Neural cell (in vitro differentiated cells): ENCODE measurements at regions not wholly inside any gene's neighbourhood (a gene's known extent, or its start where the extent isn't known, plus 50 kb on each side); places are given as distances from the start of the nearest gene placed in this dataset.

ENCODE experiments used
- H2AFZ ChIP-seq: fragments of 200-600, 300-800 bp; sonication (generic), shearing (Covaris generic); 2 replicates; pipeline ENCODE4 v1.6.0; 2014; ENCODE audit warnings: low read depth, mild to moderate bottlenecking, antibody characterized with exemption, low read length, moderate library complexity
- H3F3A ChIP-seq: fragments of 200-600 bp; shearing (Covaris generic); 2 replicates; pipeline ENCODE4 v1.6.1; 2016; ENCODE audit warnings: mild to moderate bottlenecking, moderate library complexity, mixed read lengths, antibody characterized with exemption, low read length; ENCODE audit not compliant: insufficient read depth, poor library complexity, severe bottlenecking
- H3K27ac ChIP-seq: fragments of 200-600, 300-800 bp; sonication (generic), shearing (Covaris generic); 2 replicates; pipeline ENCODE4 v1.5.1; 2014; ENCODE audit warnings: mild to moderate bottlenecking, low read length, moderate library complexity
- H3K27me3 ChIP-seq: fragments of 300-800, 200-600 bp; sonication (generic), shearing (Covaris generic); 2 replicates; pipeline ENCODE4 v1.6.0; 2014; ENCODE audit warnings: mild to moderate bottlenecking, low read depth, low read length, moderate library complexity; ENCODE audit not compliant: insufficient read depth
- H3K36me3 ChIP-seq: fragments of 300-800, 200-600 bp; sonication (generic), shearing (Covaris generic); 2 replicates; pipeline ENCODE4 v1.5.1; 2014; ENCODE audit warnings: mild to moderate bottlenecking, antibody characterized with exemption, low read length, moderate library complexity; ENCODE audit not compliant: insufficient read depth
- H3K4me2 ChIP-seq: fragments of 300-800, 200-600 bp; sonication (generic), shearing (Covaris generic); 2 replicates; pipeline ENCODE4 v1.6.0; 2014; ENCODE audit warnings: mild to moderate bottlenecking, low read length
- H3K4me3 ChIP-seq: fragments of 300-800, 200-600 bp; sonication (generic), shearing (Covaris generic); 2 replicates; pipeline ENCODE4 v1.5.1; 2014; ENCODE audit warnings: mild to moderate bottlenecking, low read length, moderate library complexity
- H3K79me2 ChIP-seq: fragments of 200-600 bp; shearing (Covaris generic); replicated peaks from 2 replicates; pipeline ENCODE4 v1.6.0; 2014; ENCODE audit warnings: mild to moderate bottlenecking, low read length, moderate library complexity; ENCODE audit not compliant: insufficient read depth
- H3K9ac ChIP-seq: fragments of 300-800, 200-600 bp; sonication (generic), shearing (Covaris generic); 2 replicates; pipeline ENCODE4 v1.6.1; 2016; ENCODE audit warnings: mild to moderate bottlenecking, low read length, mixed read lengths
- H3K9me2 ChIP-seq: fragments of 200-600 bp; shearing (Covaris generic); 2 replicates; pipeline ENCODE4 v1.6.1; 2016; ENCODE audit warnings: mild to moderate bottlenecking, low read length, mixed read lengths; ENCODE audit not compliant: insufficient read depth
- H3K9me3 ChIP-seq: fragments of 200-600, 300-800 bp; sonication (generic), shearing (Covaris generic); 2 replicates; pipeline ENCODE4 v1.6.1; 2016; ENCODE audit warnings: mild to moderate bottlenecking, mixed run types, low read length, moderate library complexity, mixed read lengths
- H4K20me1 ChIP-seq: fragments of 200-600 bp; shearing (Covaris generic); 2 replicates; pipeline ENCODE4 v1.6.1; 2016; ENCODE audit warnings: mild to moderate bottlenecking, mixed run types; ENCODE audit not compliant: insufficient read depth
- EP300 ChIP-seq: fragments of 450-650 bp; conservative IDR thresholded peaks from 2 replicates; pipeline ENCODE4 v1.6.1; 2014; ENCODE audit warnings: antibody characterized with exemption, mild to moderate bottlenecking, moderate library complexity; ENCODE audit not compliant: poor library complexity, severe bottlenecking
- EZH2 ChIP-seq: fragments of 200-600, 300-800 bp; shearing (Covaris generic), sonication (generic); IDR thresholded peaks from 2 replicates; pipeline ENCODE4 v1.6.1; 2014; ENCODE audit warnings: antibody characterized with exemption, low read length, borderline replicate concordance, mild to moderate bottlenecking; ENCODE audit not compliant: insufficient read depth, poor library complexity, severe bottlenecking
- MXI1 ChIP-seq: fragments of 450-650 bp; conservative IDR thresholded peaks from 2 replicates; pipeline ENCODE4 v1.6.1; 2014; ENCODE audit warnings: antibody characterized with exemption, mild to moderate bottlenecking; ENCODE audit not compliant: poor library complexity, severe bottlenecking
- POLR2AphosphoS5 ChIP-seq: IDR thresholded peaks from 2 replicates; pipeline ENCODE4 v1.6.1; 2012
- RAD21 ChIP-seq: fragments of 450-650 bp; conservative IDR thresholded peaks from 2 replicates; pipeline ENCODE4 v1.6.1; 2014; ENCODE audit warnings: antibody characterized with exemption, mild to moderate bottlenecking, moderate library complexity
- SMC3 ChIP-seq: fragments of 450-650 bp; conservative IDR thresholded peaks from 2 replicates; pipeline ENCODE4 v1.6.1; 2014; ENCODE audit warnings: antibody characterized with exemption, mild to moderate bottlenecking, moderate library complexity; ENCODE audit not compliant: poor library complexity
- TAF1 ChIP-seq: IDR thresholded peaks from 2 replicates; pipeline ENCODE4 v1.6.1; 2012; ENCODE audit warnings: low read depth
- TF ChIP-seq, protein P1 (sequence below): fragments of 450-650 bp; IDR thresholded peaks from 2 replicates; pipeline ENCODE4 v1.5.1; 2014; ENCODE audit warnings: antibody characterized with exemption, mild to moderate bottlenecking, moderate library complexity; ENCODE audit not compliant: poor library complexity, severe bottlenecking
- TF ChIP-seq, protein P2 (sequence below): IDR thresholded peaks from 2 replicates; pipeline ENCODE4 v1.6.1; 2012; ENCODE audit warnings: borderline replicate concordance

DNA sequence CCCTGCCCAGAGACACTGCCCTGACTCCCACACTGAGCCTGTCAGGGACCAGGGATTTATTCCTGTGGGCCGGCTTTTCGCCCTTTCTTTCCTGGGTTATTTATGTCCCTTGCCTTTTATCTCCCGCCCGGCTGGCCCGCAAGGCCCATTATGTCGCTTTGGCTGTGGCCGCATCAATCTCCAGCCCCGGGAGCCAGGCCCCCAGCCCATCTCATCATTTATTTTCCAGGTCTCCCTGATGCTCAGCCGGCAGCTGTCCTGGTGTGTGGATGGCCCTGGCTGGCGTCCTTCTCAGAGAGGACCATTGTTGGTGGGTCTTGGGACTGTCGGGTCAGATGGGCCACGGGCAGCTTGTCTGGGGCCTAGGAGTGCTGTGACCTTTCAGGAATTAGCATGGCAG lies 82.3 kb downstream of the FAM241B start:
- Histone ChIP-seq H3K9me2 (no peaks in the 10 kb centered on the region), H3K4me3 (no peak overlapping the region), H3K27me3 (no peaks in the 10 kb centered on the region), H3K79me2 (no peaks in the 10 kb centered on the region), H3F3A (no peaks in the 10 kb centered on the region), H3K36me3 (no peaks in the 10 kb centered on the region), H3K4me2 (no peak overlapping the region), H2AFZ (no peak overlapping the region), H3K27ac (no peak overlapping the region), H3K9ac (no peak overlapping the region), H3K9me3 (no peaks in the 10 kb centered on the region), H4K20me1 (no peaks in the 10 kb centered on the region)
- no peak for TF ChIP-seq EZH2
- TF ChIP-seq, protein P1, sequence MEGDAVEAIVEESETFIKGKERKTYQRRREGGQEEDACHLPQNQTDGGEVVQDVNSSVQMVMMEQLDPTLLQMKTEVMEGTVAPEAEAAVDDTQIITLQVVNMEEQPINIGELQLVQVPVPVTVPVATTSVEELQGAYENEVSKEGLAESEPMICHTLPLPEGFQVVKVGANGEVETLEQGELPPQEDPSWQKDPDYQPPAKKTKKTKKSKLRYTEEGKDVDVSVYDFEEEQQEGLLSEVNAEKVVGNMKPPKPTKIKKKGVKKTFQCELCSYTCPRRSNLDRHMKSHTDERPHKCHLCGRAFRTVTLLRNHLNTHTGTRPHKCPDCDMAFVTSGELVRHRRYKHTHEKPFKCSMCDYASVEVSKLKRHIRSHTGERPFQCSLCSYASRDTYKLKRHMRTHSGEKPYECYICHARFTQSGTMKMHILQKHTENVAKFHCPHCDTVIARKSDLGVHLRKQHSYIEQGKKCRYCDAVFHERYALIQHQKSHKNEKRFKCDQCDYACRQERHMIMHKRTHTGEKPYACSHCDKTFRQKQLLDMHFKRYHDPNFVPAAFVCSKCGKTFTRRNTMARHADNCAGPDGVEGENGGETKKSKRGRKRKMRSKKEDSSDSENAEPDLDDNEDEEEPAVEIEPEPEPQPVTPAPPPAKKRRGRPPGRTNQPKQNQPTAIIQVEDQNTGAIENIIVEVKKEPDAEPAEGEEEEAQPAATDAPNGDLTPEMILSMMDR = no peak
- no peak for TF ChIP-seq SMC3
- TF ChIP-seq, protein P2, sequence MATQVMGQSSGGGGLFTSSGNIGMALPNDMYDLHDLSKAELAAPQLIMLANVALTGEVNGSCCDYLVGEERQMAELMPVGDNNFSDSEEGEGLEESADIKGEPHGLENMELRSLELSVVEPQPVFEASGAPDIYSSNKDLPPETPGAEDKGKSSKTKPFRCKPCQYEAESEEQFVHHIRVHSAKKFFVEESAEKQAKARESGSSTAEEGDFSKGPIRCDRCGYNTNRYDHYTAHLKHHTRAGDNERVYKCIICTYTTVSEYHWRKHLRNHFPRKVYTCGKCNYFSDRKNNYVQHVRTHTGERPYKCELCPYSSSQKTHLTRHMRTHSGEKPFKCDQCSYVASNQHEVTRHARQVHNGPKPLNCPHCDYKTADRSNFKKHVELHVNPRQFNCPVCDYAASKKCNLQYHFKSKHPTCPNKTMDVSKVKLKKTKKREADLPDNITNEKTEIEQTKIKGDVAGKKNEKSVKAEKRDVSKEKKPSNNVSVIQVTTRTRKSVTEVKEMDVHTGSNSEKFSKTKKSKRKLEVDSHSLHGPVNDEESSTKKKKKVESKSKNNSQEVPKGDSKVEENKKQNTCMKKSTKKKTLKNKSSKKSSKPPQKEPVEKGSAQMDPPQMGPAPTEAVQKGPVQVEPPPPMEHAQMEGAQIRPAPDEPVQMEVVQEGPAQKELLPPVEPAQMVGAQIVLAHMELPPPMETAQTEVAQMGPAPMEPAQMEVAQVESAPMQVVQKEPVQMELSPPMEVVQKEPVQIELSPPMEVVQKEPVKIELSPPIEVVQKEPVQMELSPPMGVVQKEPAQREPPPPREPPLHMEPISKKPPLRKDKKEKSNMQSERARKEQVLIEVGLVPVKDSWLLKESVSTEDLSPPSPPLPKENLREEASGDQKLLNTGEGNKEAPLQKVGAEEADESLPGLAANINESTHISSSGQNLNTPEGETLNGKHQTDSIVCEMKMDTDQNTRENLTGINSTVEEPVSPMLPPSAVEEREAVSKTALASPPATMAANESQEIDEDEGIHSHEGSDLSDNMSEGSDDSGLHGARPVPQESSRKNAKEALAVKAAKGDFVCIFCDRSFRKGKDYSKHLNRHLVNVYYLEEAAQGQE = no peak
- TF ChIP-seq TAF1 = no peak
- TF ChIP-seq EP300 = no peak
- TF ChIP-seq RAD21 = no peak
- TF ChIP-seq MXI1 = no peak
- TF ChIP-seq POLR2AphosphoS5 = no peak

DNA sequence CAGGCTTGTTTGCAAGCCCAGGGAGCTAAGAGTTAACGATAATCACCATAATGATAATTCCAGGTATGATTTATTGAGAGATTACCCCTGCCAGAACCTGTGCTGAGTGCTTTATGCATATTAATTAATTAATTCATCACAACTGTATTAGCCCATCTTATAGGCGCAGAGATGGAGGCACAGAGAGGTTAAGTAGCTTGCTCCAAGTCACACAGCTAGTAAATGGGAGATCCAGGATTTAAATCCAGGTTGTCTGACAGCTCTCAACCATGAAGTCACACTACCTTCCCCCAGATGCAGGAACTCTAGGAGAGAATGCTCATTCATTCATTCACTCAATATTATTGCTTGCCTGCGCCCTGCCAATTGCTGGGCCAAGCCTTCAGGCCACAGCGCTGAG lies 84.5 kb downstream of the FAM241B start:
- no peaks in the 10 kb centered on the region for H3K9me2 ChIP-seq
- H3K27me3 ChIP-seq = no peaks in the 10 kb centered on the region
- no peaks in the 10 kb centered on the region for H3F3A ChIP-seq
- H2AFZ ChIP-seq = no peak overlapping the region
- H3K4me2 ChIP-seq = no peak overlapping the region
- H3K79me2 ChIP-seq = no peaks in the 10 kb centered on the region
- no peak overlapping the region for H3K27ac ChIP-seq
- no peaks in the 10 kb centered on the region for H3K36me3 ChIP-seq
- no peaks in the 10 kb centered on the region for H4K20me1 ChIP-seq
- H3K4me3 ChIP-seq = no peak overlapping the region
- no peak overlapping the region for H3K9ac ChIP-seq
- no peak for TF ChIP-seq EP300
- TF ChIP-seq RAD21 = no peak
- TF ChIP-seq POLR2AphosphoS5 = no peak
- TF ChIP-seq SMC3 = no peak
- TF ChIP-seq, protein P1 = no peak
- no peak for TF ChIP-seq EZH2
- no peak for TF ChIP-seq MXI1
- TF ChIP-seq, protein P2 = no peak
- no peak for TF ChIP-seq TAF1
- no peaks in the 10 kb centered on the region for H3K9me3 ChIP-seq
